Esophagus muscularis mucosa (tissue), 4 donors: ENCODE measurements at regions not wholly inside any gene's neighbourhood (a gene's known extent, or its start where the extent isn't known, plus 50 kb on each side); places are given as distances from the start of the nearest gene placed in this dataset.

Experiments
- DNase-seq: peaks from one replicate; pipeline ENCODE4 v3.0.0-alpha.2; 2017; ENCODE audit errors: extremely low spot score
- H3K27ac ChIP-seq, 4 donors: fragments of 200-600 bp; sonication (generic); replicated peaks in 1 of 4; 1 replicate in 3 of 4; 2 replicates in 1 of 4; pipeline ENCODE4 v1.5.1; 2016 to 2019; ENCODE audit warnings: mild to moderate bottlenecking in 1 of 4
- H3K27me3 ChIP-seq, 4 donors: fragments of 200-600 bp; sonication (generic); one replicate each; pipeline versions ENCODE4 v1.5.1 to v1.6.0; 2016 to 2019
- H3K36me3 ChIP-seq, 4 donors: fragments of 200-600 bp; sonication (generic); one replicate each; pipeline ENCODE4 v1.5.1; 2016 to 2019
- H3K4me1 ChIP-seq, 4 donors: fragments of 200-600 bp; sonication (generic); one replicate each; pipeline ENCODE4 v1.5.1; 2016 to 2019
- H3K4me3 ChIP-seq, 4 donors: fragments of 200-600 bp; sonication (generic); 1 replicate in 2 of 4; 2 replicates in 2 of 4; pipeline ENCODE4 v1.5.1; 2016 to 2019; ENCODE audit warnings: mild to moderate bottlenecking in 4 of 4, moderate library complexity in 1 of 4
- H3K9me3 ChIP-seq, 4 donors: fragments of 200-600 bp; sonication (generic); 1 replicate in 3 of 4; 2 replicates in 1 of 4; pipeline ENCODE4 v1.5.1; 2016 to 2019
- EP300 ChIP-seq: sonication (generic); formaldehyde crosslinking; IDR thresholded peaks from one replicate; pipeline ENCODE4 v1.6.1; 2017; ENCODE audit warnings: antibody characterized with exemption
- POLR2A ChIP-seq: fragments of 450-650 bp; IDR thresholded peaks from one replicate; pipeline ENCODE4 v1.6.1; 2017; ENCODE audit warnings: antibody characterized with exemption, moderate library complexity, mild to moderate bottlenecking, low read depth
- POLR2AphosphoS5 ChIP-seq, 2 donors: sonication (generic); formaldehyde crosslinking; IDR thresholded peaks; one replicate each; pipeline ENCODE4 v1.6.1; 2017; ENCODE audit warnings: antibody characterized with exemption in 2 of 2
- WGBS: methylation state at CpG from one replicate; pipeline ENCODE4 v1.1.5; 2018; 5-methylcytosine and 5-hydroxymethylcytosine counted together
- intact Hi-C: fragments of 100-400 bp; cut with DNase I; formaldehyde crosslinking; loops from one replicate; pipeline ENCODE4 v1.15.1; 2023
- TF ChIP-seq, protein P1 (sequence below), 3 experiments: fragments of 200-600 bp in 2 of 3; fragments of 450-650 bp in 1 of 3; sonication (generic) in 2 of 3; IDR thresholded peaks; one replicate each; pipeline ENCODE4 v1.5.1; 2017 to 2019; ENCODE audit warnings: antibody characterized with exemption in 3 of 3, mild to moderate bottlenecking in 2 of 3, moderate library complexity in 1 of 3

DNA sequence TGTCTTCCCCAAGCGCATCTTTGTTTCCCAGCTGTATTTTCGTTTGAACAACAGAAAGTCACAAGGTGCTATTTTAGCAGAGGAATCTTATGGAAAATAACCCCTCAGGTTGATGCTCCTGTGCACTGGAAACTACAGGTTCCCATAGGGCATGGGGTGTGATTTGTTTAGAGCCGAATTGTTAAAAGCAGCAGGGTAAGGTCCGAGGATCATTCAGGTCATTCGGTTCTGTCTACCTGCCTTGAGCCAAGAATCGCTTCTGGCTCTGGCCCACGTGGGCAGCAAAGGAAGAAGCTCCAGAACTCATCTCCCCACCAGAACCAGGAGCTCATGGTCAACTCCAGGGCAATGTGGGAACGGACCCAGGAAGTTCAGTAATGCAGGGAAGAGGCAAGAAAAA is 116.7 kb upstream of the TPM1 start:
- H3K36me3 ChIP-seq = no peaks in the 10 kb centered on the region
- 90% methylated on average over 8 of the region's 8 CpGs for WGBS
- TF ChIP-seq POLR2AphosphoS5 (IDR thresholded peaks at IDR 0.05) = no peak
- no peak for TF ChIP-seq EP300
- intact Hi-C loops = no loop called here
- H3K27ac ChIP-seq = no peak overlapping the region
- H3K4me1 ChIP-seq = peaks cover 22 to 39% (median 34%) of the 10 kb centered on the region in 4 donors
- DNase-seq = no peak
- no peak overlapping the region for H3K4me3 ChIP-seq
- H3K9me3 ChIP-seq = no peaks in the 10 kb centered on the region
- no peaks in the 10 kb centered on the region for H3K27me3 ChIP-seq

DNA sequence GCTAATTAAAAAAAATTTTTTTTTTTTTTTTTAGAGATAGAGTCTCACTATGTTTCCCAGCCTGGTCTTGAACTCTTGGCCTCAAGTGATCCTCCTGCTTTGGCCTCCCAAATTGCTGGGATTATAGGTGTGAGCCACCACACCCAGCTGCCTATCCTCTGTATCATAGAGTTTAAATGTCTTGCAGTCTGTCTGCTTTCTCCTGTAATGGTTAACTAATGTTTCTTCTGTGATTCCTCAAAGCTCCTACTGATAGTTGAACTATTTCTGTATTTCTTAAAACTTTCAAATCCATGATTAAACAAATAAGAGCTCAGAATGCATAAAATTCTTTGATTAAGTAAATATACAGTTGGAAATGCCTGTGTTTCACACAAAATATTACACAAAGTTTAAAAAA is 115.4 kb upstream of the TPM1 start:
- Histone ChIP-seq H3K9me3 (no peaks in the 10 kb centered on the region), H3K27me3 (no peaks in the 10 kb centered on the region), H3K27ac (no peak overlapping the region), H3K4me3 (no peak overlapping the region), H3K4me1 (peaks cover 9 to 26% (median 23%) of the 10 kb centered on the region in 4 donors), H3K36me3 (no peaks in the 10 kb centered on the region)
- no peak for TF ChIP-seq POLR2A
- no peak for TF ChIP-seq POLR2AphosphoS5 (IDR thresholded peaks at IDR 0.05)
- no peak for TF ChIP-seq EP300
- TF ChIP-seq, protein P1, sequence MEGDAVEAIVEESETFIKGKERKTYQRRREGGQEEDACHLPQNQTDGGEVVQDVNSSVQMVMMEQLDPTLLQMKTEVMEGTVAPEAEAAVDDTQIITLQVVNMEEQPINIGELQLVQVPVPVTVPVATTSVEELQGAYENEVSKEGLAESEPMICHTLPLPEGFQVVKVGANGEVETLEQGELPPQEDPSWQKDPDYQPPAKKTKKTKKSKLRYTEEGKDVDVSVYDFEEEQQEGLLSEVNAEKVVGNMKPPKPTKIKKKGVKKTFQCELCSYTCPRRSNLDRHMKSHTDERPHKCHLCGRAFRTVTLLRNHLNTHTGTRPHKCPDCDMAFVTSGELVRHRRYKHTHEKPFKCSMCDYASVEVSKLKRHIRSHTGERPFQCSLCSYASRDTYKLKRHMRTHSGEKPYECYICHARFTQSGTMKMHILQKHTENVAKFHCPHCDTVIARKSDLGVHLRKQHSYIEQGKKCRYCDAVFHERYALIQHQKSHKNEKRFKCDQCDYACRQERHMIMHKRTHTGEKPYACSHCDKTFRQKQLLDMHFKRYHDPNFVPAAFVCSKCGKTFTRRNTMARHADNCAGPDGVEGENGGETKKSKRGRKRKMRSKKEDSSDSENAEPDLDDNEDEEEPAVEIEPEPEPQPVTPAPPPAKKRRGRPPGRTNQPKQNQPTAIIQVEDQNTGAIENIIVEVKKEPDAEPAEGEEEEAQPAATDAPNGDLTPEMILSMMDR (IDR thresholded peaks at IDR 0.05) = no peak
- no peak for DNase-seq
- intact Hi-C loops = no loop called here

DNA sequence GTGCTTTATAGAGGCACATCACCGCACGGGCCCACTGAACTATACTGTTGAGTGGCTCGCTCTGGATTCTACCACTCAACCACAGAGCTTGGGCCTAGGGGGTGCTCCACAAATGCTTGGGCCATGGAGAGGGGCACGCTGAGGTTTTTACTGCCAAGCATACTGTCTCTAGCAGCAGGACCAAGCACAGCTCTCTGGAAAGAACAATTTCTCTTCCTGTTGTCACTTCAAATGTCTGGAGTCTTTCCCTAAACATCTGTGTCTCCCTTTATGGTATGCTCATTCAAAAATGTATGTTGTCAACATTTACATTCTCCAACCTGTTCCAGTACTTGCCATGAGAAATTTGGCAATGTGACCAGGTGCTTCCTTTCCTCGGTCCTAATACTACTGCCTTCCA is 114.7 kb upstream of the TPM1 start:
- Histone ChIP-seq H3K9me3 (no peaks in the 10 kb centered on the region), H3K36me3 (no peaks in the 10 kb centered on the region), H3K4me3 (no peak overlapping the region), H3K4me1 (peaks cover 8 to 20% (median 18%) of the 10 kb centered on the region in 4 donors), H3K27ac (no peak overlapping the region), H3K27me3 (no peaks in the 10 kb centered on the region)
- TF ChIP-seq EP300 = no peak
- TF ChIP-seq POLR2A = no peak
- TF ChIP-seq, protein P1 (IDR thresholded peaks at IDR 0.05) = no peak
- no peak for TF ChIP-seq POLR2AphosphoS5 (IDR thresholded peaks at IDR 0.05)
- DNase-seq = no peak
- WGBS = 84% methylated on average over 5 of the region's 5 CpGs
- intact Hi-C loops = no loop called here

DNA sequence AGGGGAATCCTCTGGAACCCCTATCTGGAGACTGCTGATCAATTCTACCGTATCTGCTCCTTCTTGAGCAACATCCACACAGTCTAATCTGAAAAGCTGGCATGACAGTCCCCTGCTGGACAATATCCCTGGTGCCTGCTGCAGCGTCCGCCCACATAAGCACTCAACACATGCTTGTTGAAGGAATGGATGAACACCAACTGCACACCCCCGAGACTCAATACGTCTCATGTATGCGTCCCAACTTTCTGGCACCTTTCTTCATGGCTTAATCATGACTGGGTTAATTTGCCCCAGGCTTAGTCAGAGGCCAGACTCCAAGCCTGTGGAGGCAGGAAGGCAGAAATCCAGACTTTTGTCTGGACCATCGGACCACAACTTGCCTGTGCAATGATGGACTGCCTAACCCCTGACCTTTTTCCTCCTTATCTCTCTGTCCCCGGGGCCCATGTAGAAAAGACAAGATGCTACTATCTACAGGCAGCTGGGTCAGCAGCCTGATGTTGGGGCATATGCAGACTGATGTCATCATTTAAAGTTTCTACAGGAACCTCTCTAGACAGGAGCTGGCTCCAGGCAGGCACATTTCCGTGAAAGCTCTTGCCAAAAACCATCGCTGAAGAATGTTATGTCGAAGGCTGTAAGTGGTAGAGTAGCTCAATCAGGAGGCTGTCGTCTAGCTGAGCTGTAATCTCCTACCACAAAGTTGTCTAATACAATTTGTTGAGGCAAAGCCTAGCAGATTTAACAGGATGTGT is 114.1 kb upstream of the TPM1 start:
- no peak for DNase-seq
- Histone ChIP-seq H3K27ac (peak overlapping the region in 3 of 4 donors; percentile 5 to 44 (median 11)), H3K36me3 (no peaks in the 10 kb centered on the region), H3K9me3 (no peaks in the 10 kb centered on the region), H3K4me3 (no peak overlapping the region), H3K4me1 (peaks cover 8 to 19% (median 14%) of the 10 kb centered on the region in 4 donors), H3K27me3 (no peaks in the 10 kb centered on the region)
- no peak for TF ChIP-seq POLR2A
- intact Hi-C loops = no loop called here
- 55% methylated on average over 12 of the region's 12 CpGs for whole genome bisulfite sequencing

DNA sequence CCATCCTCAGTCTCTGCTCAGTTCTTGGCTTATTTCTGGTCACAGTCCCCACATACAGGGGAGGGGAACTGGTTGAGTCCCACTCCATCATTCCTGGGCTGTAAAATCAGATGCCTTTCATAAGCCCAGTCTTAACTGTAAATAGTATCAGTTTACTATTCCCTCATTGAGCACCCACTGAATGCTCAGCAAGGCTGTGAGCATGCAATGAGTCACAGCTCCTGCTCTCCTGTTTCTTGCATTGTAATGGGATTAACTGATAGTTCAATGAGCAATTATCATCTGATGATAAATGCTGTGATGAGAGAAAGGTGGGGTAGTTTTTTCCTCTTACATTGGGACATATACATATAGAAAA is 113.6 kb upstream of the TPM1 start:
- DNase-seq = no peak
- intact Hi-C loops = no loop called here
- H3K36me3 ChIP-seq = no peaks in the 10 kb centered on the region
- H3K27me3 ChIP-seq = no peaks in the 10 kb centered on the region
- TF ChIP-seq, protein P1 (IDR thresholded peaks at IDR 0.05) = no peak
- TF ChIP-seq POLR2AphosphoS5 (IDR thresholded peaks at IDR 0.05) = no peak
- no peak for TF ChIP-seq POLR2A
- no peak for TF ChIP-seq EP300
- H3K27ac ChIP-seq = peak overlapping the region in 3 of 4 donors; percentile 5 to 44 (median 11)
- no peak overlapping the region for H3K4me3 ChIP-seq
- H3K4me1 ChIP-seq = peaks cover 8 to 21% (median 17%) of the 10 kb centered on the region in 4 donors
- H3K9me3 ChIP-seq = no peaks in the 10 kb centered on the region

DNA sequence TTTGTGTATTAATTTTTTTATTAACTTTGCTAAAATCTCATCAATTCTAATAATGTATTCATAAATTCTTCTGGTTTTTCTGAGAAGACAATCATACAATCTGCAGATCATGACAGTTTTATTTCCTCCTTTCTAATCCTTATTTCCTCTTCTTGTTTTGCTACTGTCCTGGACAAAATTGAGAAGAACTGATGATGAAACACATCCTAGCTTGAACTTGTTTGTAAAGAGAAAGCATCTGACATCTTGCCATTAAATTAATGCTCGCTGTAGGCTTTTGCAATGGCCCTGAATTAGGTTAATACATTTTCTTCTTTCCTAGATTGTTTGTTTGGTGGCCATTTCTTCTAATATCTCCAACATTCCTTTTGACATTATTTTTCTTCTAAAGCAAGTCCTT is 110.9 kb upstream of the TPM1 start:
- TF ChIP-seq POLR2AphosphoS5 (IDR thresholded peaks at IDR 0.05) = no peak
- Histone ChIP-seq H3K4me3 (no peak overlapping the region), H3K36me3 (no peaks in the 10 kb centered on the region), H3K9me3 (no peaks in the 10 kb centered on the region), H3K27me3 (no peaks in the 10 kb centered on the region), H3K27ac (no peak overlapping the region), H3K4me1 (peaks cover 8 to 31% (median 23%) of the 10 kb centered on the region in 4 donors)
- WGBS = 81% methylated on average over 1 of the region's 1 CpG
- no peak for DNase-seq
- intact Hi-C loops = no loop called here
